GM21447 (cell line): ENCODE measurements at regions not wholly inside any gene's neighbourhood (a gene's known extent, or its start where the extent isn't known, plus 50 kb on each side); places are given as distances from the start of the nearest gene placed in this dataset.

ENCODE experiments used
- ATAC-seq: cut with Tn5 transposase; IDR thresholded peaks from one replicate; pipeline ENCODE4 v1.9.1; 2021; ENCODE audit not compliant: unreplicated experiment

DNA sequence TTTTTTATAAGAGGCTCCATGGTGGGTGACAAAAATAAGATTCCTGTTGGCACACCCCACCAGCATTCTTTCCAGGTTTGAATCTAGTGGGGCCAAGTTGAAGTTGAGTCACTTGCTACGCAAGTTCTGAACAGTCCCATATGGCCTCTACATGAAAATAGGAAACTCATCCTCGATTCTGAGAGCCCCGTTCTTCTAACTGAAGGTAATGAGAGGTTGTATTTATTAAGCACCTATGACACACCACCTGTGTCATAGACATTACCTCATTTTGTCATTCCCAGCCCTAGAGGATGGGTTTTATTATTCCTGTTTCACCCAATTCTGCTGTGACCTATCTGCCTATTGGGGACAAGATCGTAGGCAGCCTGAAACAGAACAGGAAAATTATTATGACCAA, 131.7 kb downstream of the ACTL7B start:
- ATAC-seq, result no peak

DNA sequence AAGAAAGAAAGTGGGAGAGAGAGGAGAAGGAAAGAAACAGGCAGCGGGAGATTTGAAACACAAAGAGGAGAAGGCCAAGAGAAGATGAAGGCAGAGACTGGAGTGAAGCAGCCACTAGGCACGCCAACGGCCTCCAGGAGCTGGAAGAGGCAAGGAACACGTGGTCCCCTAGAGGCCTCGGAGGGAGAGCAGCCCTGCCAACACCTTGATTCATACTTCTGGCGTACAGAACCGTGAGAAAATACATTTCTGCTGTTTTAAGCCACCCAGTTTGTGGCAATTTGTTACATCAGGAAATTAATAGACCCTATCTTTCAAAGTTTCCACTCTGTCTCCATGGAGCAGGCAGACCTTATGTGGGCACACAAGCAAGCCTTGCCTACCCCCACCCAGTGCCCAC, 133.4 kb downstream of the ACTL7B start:
- no peak for ATAC-seq

DNA sequence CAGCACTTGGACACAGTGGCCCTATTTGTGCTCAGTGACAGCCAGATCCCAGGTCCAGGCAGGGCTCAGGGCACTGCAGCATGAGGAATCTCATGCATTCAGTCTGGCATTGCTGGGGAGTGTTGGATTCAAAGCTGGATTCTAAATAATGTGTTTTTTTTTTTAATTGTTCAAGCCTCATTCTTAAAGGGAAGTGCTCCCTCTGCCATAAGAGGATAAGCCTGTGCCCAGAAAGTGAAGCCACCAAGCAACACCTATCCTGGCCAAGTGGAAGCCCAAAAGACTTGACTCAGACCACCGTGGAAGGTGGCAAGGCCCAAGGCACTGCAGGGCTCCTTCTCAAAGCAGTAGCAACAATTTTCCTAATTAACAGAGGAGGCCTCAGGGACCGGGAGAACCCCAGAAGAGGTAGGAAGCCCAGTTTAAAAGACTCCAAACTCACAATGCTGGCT, 135.6 kb downstream of the ACTL7B start:
- ATAC-seq, result no peak

DNA sequence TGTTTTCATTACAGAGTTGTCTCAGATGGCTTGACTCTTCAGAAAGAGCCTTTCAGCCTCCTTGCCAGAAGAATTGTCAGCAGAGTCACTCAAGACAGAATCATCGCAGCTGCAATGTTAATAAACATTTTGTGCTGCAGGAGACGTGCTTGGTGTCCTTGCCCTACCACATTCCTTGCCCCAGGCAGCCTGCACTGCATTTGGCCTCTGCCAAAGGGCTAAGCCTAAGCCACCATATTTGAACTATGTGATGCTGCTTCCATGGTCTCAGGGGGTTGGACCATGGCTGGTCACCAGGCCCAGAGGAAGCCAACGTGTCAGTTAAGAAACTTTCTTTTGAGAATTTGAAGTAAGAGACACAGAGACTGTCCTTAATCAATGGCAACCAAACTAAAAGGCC, 145.4 kb downstream of the ACTL7B start:
- no peak for ATAC-seq

DNA sequence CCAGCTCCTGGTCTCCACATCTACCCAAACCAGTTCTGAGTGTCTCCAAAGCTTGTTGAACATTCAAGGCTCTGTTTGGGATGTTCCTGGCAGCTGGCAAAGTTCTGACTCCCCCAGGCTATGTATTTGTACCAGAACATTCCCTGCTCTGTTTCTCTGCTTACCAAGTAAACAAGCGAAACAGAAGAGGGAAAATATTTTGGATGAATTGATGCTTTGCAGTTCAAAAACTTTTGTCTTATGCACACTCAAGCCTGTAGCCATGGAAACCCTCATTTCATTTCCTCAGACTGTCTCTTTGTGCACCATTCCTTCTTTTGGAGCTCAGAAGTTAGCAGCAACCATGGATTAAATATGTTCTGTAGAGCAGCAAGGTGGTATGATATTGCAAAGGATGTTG, 145.8 kb downstream of the ACTL7B start:
- ATAC-seq, result no peak

DNA sequence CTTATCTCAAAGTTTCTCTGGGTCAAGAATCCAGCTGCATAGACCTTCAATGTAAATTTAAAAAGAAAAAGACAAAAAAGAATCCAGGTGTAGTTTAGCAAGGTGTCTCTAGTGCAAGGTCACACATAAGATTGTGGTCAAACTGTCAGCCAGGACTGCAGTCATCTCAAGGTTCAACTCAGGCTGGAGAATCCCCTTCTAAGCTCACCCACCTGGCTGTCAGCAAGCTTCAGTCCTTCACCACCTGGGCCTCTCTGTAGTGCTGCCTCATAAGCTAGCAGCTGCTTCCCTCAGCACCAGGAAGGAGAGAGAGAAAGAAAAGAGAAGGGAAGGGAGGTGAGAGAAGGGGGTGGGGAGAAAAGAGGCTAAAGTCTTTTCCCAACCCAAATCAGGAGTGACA, 146.7 kb downstream of the ACTL7B start:
- ATAC-seq, result no peak

DNA sequence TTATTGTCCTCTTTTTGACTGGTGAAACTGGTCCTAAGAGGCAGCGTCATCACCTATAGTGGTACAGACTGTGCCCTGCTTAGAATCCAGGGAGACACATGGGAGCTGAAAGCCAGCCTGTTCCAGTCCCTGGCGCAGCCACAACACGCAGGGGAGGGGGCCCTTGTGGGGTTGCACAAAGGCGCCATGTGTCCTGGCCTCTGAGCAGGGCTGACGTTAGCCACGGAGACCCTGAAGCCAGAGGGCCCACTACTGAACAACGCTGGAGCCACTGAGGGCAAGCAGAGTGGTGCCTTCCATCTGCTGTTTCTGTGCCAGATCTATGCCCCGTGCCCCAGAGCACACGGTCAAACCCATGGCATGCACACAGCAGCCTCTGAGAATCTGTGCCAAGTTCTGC, 147.3 kb downstream of the ACTL7B start:
- ATAC-seq, result no peak

DNA sequence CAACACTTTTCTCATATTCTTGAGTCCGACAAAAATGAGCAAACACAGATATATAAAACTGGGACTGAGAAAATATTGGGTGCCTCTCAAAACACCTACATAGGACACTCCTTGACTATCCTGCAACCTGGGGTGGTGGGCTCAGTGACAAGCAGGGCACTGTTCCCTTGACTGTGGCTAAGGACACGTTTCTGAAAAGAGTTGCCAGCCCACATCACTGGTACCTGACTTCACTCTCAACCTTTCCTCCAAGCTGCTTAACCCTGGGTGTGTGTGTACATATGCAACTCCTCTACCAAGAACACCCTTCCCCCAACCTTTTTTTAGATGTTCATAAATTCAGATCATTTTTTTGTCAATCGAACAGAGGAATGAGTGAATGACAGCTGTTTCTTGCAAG, 148.7 kb downstream of the ACTL7B start:
- ATAC-seq, result no peak

DNA sequence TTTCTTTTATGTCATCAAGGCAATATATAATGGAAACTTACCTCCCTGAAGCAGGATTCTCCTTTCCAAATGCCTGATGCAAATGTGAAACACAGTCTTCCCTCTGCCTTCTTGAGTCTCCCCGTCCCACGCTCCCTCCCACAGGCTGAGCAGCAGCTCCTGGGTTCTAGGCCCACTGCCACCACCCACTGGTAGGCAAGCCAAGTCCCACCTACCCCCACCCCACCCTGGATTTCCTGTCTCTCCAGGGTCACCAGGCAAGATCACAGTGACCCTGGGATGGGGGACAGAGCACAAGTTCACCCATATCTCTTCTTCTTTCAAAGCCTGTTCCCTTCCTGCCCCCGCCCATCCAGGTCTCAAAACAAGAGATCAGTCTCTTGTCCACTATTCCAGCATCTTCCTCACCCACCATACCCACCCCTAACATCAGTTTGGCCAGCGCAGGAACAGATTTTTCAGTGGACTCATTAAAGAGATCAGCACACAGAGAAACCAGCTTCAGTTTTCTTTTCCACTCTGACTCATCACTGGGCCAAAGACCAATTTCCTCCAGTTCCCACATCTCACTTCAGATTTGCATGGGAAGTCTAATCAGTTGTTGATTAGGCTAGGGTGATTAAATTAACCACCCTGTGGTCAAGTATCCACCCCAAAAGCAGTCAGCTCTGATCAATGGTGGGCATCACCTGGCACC, 151.5 kb downstream of the ACTL7B start:
- no peak for ATAC-seq

DNA sequence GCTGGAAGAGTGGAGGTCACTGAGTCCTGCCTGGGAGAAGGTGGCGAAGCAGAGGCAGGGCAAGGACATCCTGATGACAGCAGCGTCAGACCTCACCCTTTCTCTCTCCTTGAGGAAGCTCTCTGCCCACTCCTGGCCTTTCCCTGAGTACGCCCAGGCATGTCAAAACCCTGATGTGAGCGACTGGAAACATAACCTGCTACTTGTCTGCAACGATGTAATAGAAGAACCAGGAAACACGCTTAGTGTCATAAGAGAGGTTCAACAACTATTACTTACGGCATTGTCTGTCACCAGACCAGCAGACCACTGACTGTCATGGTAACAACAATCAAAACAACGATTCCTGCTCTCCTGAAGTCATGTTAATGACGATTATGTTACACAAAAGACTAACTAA, 152.4 kb downstream of the ACTL7B start:
- ATAC-seq, result no peak

DNA sequence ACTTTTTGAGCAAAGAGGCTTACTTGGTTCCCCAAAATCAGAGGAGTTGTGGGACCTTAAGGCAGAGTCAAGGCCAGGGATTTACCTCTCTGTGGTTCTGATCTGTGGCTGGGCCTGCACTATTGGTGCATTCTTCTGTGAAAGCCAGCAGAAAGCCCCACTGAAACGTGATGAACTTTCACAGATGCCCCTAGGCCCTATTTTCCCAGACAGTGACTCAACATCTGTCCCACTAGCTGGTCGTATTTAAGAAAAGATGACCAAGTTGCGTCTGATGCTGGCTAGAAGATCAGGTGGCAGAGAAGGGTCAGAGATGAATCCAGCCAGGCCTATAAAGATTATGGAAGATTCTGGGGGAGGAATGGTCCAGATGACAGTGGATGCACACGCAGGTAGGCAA, 153.1 kb downstream of the ACTL7B start:
- ATAC-seq, result no peak

DNA sequence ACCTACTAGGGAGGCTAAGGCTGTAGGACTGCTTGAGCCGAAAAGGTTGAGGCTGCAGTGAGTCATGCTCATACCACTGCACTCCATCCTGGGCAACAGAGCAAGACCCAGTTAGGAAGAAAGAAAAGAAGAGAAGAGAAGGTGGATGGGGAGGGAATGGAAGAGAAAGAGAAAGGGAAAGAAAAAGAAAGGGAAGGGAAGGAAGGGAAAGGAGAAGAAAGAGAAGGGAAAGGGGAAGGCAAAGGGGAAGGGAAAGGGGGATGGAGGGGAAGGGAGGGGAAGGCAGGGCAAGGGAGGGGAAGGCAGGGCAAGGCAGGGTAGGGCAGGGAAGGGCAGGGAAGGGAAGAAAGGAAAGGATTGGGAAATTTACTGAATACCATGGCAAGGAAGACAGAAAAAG, 157.0 kb downstream of the ACTL7B start:
- ATAC-seq, result no peak

DNA sequence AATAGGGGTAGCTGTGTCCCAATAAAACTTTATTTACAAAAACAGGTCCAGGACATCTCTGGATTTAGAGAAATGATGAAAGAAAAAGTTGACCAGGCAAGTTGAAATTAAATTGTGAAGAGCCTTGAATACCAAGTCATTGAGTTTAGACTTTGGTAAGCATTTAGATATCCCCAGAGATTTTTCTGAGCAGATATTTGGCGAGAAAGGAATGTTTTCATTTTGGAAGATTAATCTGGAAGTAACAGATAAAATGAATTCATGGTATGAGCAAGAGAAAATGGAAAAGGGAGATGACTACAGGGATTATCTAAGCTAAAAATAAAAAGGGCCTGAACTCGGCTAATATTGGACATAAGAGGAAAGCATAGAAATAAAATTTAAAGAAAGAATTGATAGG, 157.6 kb downstream of the ACTL7B start:
- no peak for ATAC-seq

DNA sequence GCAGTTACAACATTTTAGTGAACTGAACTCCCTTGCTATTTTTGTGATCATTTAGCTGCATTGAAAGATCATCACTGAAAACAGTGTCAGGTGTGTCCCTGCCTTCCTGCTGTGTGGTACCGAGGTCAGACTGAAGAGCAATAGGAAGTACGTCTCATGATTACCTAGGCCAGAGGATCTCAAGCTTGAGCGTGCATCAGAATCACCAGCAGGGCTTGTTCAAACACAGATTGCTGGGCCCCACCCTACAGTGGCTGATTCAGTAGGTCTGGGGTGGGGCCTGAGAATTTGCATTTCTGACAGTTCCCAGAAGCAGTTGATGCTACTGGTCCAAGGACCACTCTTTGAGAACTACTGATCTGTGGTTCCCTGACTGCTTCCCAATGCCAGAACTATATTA, 159.6 kb downstream of the ACTL7B start:
- ATAC-seq, result no peak

DNA sequence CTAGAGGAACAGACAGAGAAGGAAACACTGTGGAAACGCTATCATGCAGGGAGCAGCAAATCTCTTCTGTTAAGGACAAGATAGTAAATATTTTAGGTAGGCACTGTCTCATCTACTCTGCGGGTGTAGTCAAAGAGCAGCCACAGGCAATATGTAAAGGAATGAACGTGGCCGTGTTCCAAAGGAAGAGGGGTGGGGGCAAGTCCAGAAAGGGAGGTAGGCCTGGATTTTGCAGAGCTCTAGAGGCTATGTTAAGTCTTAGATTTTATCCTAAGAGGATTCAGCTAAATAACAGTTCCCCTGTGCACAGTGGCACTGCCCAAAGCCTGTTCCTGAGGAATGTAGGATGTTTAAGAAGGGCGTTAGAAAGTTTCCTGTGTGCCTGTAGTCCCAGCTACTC, 161.6 kb downstream of the ACTL7B start:
- ATAC-seq, result no peak

DNA sequence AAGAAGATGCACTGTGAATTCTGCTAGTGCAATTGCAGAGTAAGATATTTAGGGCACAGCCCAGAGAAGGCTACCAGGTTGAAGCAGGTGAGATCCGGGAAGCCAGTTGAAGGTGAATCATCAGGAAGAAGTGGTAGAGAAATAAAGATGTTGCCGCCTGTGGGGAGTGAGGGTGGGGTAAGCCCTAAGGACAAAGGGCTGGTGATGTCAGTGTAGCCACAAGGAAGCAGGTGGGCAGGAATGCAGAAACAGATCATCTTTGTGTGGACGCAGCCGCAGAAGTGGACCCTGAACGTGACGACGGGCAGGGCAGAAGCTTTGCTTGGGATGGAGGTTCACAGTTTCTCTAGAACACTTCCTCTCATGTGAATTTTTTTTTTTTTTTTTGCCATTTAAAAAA, 164.2 kb downstream of the ACTL7B start:
- ATAC-seq, result no peak

DNA sequence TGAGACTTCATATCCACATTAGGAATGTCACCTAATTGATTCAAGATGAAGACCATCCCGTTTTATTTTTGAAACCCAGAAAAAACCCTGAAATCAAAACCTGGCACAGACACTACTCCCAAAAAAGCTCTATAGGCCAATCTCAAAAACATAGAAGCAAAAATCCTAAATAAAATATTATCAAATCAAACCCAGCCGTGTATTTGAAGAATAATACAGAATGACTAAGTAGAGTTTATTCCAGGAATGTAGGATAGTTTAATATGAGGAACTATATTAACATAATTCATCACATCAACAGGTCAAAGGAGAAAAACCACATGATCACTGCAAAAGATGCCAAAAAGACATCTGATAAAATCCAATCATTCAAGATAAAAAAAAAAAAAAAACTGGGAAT, 167.1 kb downstream of the ACTL7B start:
- ATAC-seq, result no peak

DNA sequence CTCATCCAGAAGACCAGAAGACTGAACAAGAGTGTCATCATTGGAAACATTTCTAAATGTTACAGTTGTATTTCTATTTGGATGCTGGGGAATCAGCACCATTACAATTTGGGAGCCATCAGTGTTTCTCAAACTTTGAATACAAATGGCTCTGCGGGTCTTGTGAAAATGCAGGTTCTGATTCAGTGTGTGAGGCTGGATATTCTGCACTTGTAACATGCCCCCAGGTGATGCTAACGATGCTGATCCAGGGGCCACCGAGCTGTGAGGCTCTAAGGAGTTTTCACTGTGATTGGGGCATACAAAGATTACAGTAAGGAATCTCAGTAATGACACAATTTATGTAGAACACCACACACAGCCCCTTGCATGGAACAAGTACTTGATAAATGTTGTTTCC, 167.7 kb downstream of the ACTL7B start:
- ATAC-seq, result no peak

DNA sequence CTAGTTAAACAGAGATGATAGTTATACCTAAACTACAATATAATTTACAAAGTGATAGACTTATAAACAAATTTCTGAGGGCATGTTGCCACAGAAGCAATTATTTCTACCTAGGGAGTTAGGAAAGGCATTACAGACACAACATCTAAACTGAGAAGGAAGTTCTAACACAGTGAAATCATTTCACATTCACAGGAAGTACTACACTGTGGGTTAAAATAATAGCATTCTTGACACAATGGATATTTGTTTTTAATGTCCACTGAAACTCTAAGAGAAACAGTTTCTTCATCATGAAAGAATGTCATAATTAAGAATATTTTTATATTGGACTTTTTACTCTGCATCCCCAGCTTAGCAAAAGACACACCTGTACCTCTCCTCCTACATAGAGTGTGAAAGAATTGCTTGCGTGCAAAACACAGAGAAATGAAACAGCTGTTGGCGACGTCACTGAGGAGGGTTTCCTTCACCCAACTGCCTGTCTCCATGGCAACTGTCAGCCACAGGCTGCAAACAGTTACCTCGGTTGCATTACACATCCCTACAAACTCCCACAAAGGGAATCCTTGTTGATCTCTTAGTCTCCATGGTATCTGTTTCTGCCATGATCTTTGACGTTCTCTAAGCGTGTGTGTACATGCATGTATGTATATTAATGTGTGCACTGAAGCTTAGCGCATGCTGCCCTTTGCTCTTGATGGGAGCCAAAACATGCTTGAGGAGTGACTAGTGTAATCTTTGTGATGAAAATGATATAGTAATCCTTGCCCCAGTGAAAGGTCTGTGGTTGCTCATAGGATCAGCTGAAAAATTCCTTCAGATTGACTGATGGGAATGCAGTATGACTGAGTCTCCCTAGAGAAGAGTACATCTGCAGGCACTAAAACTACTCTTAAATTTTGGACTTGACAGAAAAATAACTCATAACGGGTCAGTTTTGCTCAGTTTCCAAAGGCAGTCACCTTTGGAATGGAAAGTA, 168.5 kb downstream of the ACTL7B start:
- no peak for ATAC-seq

DNA sequence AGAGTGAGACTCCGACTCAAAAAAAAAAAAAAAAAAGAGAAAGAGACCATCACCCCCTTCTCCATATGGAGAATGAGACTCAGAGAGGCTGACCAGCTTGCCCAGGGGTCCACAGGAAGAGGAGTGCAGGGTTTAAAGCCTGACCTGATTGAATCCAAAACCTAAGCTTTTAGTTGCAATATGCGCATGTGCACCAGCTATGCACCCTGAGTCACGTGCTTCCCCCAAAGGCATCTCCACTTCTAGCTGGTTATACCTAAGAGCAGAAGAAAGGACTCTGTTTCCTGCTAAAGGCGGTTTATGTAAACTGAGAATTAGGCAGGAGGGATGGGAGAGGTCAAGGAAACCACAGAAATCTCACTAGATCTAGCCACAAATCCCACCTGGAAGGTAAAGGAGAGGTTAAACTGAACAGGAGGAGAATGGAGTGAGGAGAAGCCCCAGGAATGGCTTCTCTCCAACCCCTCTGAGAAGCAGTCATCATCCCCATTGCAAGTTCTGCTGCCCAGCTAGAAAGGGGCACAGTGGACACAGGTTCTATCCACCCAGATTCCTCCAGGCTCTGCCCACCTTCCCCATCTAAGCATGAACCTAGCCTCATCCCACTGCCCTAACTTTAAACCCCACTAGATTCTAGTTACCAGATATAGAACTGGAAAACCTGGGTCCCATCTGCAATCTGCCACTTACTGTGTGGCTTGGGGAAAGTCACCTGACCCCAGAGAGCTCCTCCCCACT, 171.3 kb downstream of the ACTL7B start:
- no peak for ATAC-seq

DNA sequence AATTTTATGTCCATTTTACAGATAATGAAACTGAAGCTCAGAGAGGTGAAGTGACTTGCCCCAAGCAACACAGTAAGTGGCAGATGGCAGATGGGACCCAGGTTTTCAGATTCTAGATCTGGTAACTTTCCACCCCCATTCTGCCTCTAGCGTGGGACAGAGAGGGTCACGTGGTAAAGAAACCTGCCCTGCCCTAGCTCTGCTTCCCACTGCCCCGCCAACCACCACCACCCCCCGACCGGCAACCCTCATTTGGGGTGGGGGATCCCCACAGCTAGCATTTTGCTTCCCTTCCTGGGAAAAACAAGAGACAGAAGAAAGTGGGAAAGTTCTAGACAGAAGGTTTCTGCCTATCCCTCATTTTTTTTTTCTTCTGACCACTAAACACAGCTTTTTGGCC, 172.5 kb downstream of the ACTL7B start:
- no peak for ATAC-seq
